H9 (cell line): ENCODE measurements at regions not wholly inside any gene's neighbourhood (a gene's known extent, or its start where the extent isn't known, plus 50 kb on each side); places are given as distances from the start of the nearest gene placed in this dataset.

Source experiments
- DNase-seq: peaks from one replicate; pipeline ENCODE4 v3.0.0-alpha.2; 2017
- H2AFZ ChIP-seq: one replicate; pipeline ENCODE4 v1.6.1; 2013; ENCODE audit warnings: mild to moderate bottlenecking, low read length, control low read depth, moderate library complexity
- H2AK5ac ChIP-seq: 2 replicates; pipeline ENCODE4 v1.6.1; 2013; ENCODE audit warnings: low read length, control low read depth, mixed read lengths; ENCODE audit not compliant: insufficient read length
- H2BK120ac ChIP-seq: one replicate; pipeline ENCODE4 v1.6.1; 2013; ENCODE audit warnings: low read depth, mild to moderate bottlenecking, low read length, control low read depth, inconsistent platforms; ENCODE audit not compliant: poor library complexity, severe bottlenecking
- H2BK12ac ChIP-seq: 2 replicates; pipeline ENCODE4 v1.6.1; 2013; ENCODE audit warnings: low read length, control low read depth, mixed read lengths, low read depth; ENCODE audit not compliant: insufficient read length
- H2BK15ac ChIP-seq: 2 replicates; pipeline ENCODE4 v1.6.1; 2013; ENCODE audit warnings: low read depth, low read length, control low read depth
- H2BK20ac ChIP-seq: one replicate; pipeline ENCODE4 v1.6.1; 2013; ENCODE audit warnings: low read depth, mild to moderate bottlenecking, low read length, control low read depth, inconsistent platforms; ENCODE audit not compliant: poor library complexity, severe bottlenecking
- H2BK5ac ChIP-seq: 2 replicates; pipeline ENCODE4 v1.6.1; 2013; ENCODE audit warnings: low read length, control low read depth, mixed read lengths; ENCODE audit not compliant: insufficient read length
- H3K14ac ChIP-seq: 2 replicates; pipeline ENCODE4 v1.6.1; 2013; ENCODE audit warnings: low read length, control low read depth; ENCODE audit not compliant: insufficient read depth
- H3K18ac ChIP-seq: 2 replicates; pipeline ENCODE4 v1.6.1; 2013; ENCODE audit warnings: low read depth, mild to moderate bottlenecking, mixed read lengths, low read length, control low read depth; ENCODE audit not compliant: insufficient read length
- H3K23ac ChIP-seq: 2 replicates; pipeline ENCODE4 v1.6.1; 2013; ENCODE audit warnings: low read length, control low read depth, mixed read lengths, low read depth; ENCODE audit not compliant: insufficient read length
- H3K23me2 ChIP-seq: 2 replicates; pipeline ENCODE4 v1.6.1; 2013; ENCODE audit warnings: low read depth, mild to moderate bottlenecking, mixed read lengths, low read length, control low read depth; ENCODE audit not compliant: insufficient read length, poor library complexity, severe bottlenecking
- H3K27ac ChIP-seq: 2 replicates; pipeline ENCODE4 v1.5.1; 2013; ENCODE audit warnings: low read length, control low read depth, mixed read lengths, low read depth; ENCODE audit not compliant: insufficient read length
- H3K27me3 ChIP-seq: 2 replicates; pipeline ENCODE4 v1.6.1; 2013; ENCODE audit warnings: low read length, control low read depth, inconsistent platforms; ENCODE audit not compliant: insufficient read depth
- H3K4ac ChIP-seq: 2 replicates; pipeline ENCODE4 v1.6.1; 2013; ENCODE audit warnings: low read depth, mild to moderate bottlenecking, control low read depth, inconsistent platforms, low read length, moderate library complexity
- H3K4me1 ChIP-seq: 2 replicates; pipeline ENCODE4 v1.6.1; 2013; ENCODE audit warnings: low read length, control low read depth, inconsistent platforms; ENCODE audit not compliant: insufficient read depth
- H3K4me2 ChIP-seq: 2 replicates; pipeline ENCODE4 v1.6.1; 2013; ENCODE audit warnings: low read length, control low read depth, mixed read lengths; ENCODE audit not compliant: insufficient read length, insufficient read depth
- H3K56ac ChIP-seq: 2 replicates; pipeline ENCODE4 v1.6.1; 2013; ENCODE audit warnings: low read depth, mild to moderate bottlenecking, mixed read lengths, low read length, control low read depth; ENCODE audit not compliant: insufficient read length
- H3K79me1 ChIP-seq: 2 replicates; pipeline ENCODE4 v1.6.1; 2013; ENCODE audit warnings: low read depth, mild to moderate bottlenecking, moderate library complexity, low read length, control low read depth, inconsistent platforms; ENCODE audit not compliant: insufficient read depth, poor library complexity, severe bottlenecking
- H3K79me2 ChIP-seq: 2 replicates; pipeline ENCODE4 v1.6.1; 2013; ENCODE audit warnings: low read length, control low read depth, inconsistent platforms; ENCODE audit not compliant: insufficient read depth
- H3K9ac ChIP-seq: 2 replicates; pipeline ENCODE4 v1.6.1; 2013; ENCODE audit warnings: low read length, control low read depth, mixed read lengths; ENCODE audit not compliant: insufficient read length; ENCODE audit errors: extremely low read depth
- H3K9me3 ChIP-seq: one replicate; pipeline ENCODE4 v1.6.1; 2013; ENCODE audit warnings: low read depth, low read length, inconsistent platforms; ENCODE audit not compliant: control insufficient read depth
- H3T11ph ChIP-seq: one replicate; pipeline ENCODE4 v1.6.1; 2013; ENCODE audit warnings: mild to moderate bottlenecking, low read length, control low read depth, inconsistent platforms
- H4K20me1 ChIP-seq: one replicate; pipeline ENCODE4 v1.6.1; 2013; ENCODE audit not compliant: control insufficient read depth, insufficient read length, insufficient read depth
- H4K5ac ChIP-seq: 2 replicates; pipeline ENCODE4 v1.6.1; 2013; ENCODE audit warnings: low read depth, mild to moderate bottlenecking, mixed read lengths, low read length, control low read depth; ENCODE audit not compliant: insufficient read length
- H4K8ac ChIP-seq: replicated peaks from 2 replicates; pipeline ENCODE4 v1.6.1; 2013; ENCODE audit warnings: low read length, control low read depth, mixed read lengths, low read depth; ENCODE audit not compliant: insufficient read length
- H4K91ac ChIP-seq: 2 replicates; pipeline ENCODE4 v1.6.1; 2013; ENCODE audit warnings: low read depth, mild to moderate bottlenecking, moderate library complexity, mixed read lengths, low read length, control low read depth; ENCODE audit not compliant: insufficient read length
- H3K27ac Mint-ChIP-seq, 3 experiments: 2 replicates in 2 of 3; 3 replicates in 1 of 3; pipeline ENCODE4 v1.8.0; 2020 to 2021; ENCODE audit warnings: mixed read lengths in 3 of 3, mild to moderate bottlenecking in 1 of 3, moderate library complexity in 1 of 3
- H3K27me3 Mint-ChIP-seq: 2 replicates; pipeline ENCODE4 v1.8.0; 2021; ENCODE audit warnings: low read depth, mild to moderate bottlenecking, moderate library complexity, mixed read lengths
- H3K36me3 Mint-ChIP-seq, 3 experiments: 2 replicates in 2 of 3; 3 replicates in 1 of 3; pipeline ENCODE4 v1.8.0; 2020 to 2021; ENCODE audit warnings: low read depth in 3 of 3, mixed read lengths in 3 of 3; ENCODE audit not compliant: insufficient read depth in 1 of 3
- H3K4me1 Mint-ChIP-seq, 2 experiments: 2 replicates each; pipeline ENCODE4 v1.8.0; 2020; ENCODE audit warnings: mixed read lengths in 2 of 2
- H3K4me3 Mint-ChIP-seq, 2 experiments: 2 replicates in 1 of 2; 3 replicates in 1 of 2; pipeline ENCODE4 v1.8.0; 2020 to 2021; ENCODE audit warnings: mild to moderate bottlenecking in 2 of 2, mixed read lengths in 2 of 2, moderate library complexity in 1 of 2
- H3K9me3 Mint-ChIP-seq, 2 experiments: 2 replicates in 1 of 2; 3 replicates in 1 of 2; pipeline ENCODE4 v1.8.0; 2020; ENCODE audit warnings: mild to moderate bottlenecking in 2 of 2, mixed read lengths in 2 of 2, moderate library complexity in 1 of 2
- CTCF ChIP-seq: fragments of 200-600 bp; sonication (generic); conservative IDR thresholded peaks from 3 replicates; pipeline ENCODE4 v1.8.0; 2021; ENCODE audit warnings: antibody characterized with exemption, mild to moderate bottlenecking
- WGBS: extraction: QIAGEN DNeasy Blood & Tissue Kit; methylation state at CpG from one replicate; pipeline ENCODE4 v1.1.7; 2013; ENCODE audit warnings: missing lambda C conversion rate, low lambda C conversion rate, mixed read lengths; ENCODE audit not compliant: insufficient read length; ENCODE audit errors: extremely low coverage; 5-methylcytosine and 5-hydroxymethylcytosine counted together

GRCh38 chr4:66091786-66092185 lies 421.5 kb upstream of the EPHA5 start:
- H3K23ac ChIP-seq: no peak overlapping the region
- H3K79me2 ChIP-seq: no peaks in the 10 kb centered on the region
- H3K9me3 ChIP-seq: no peaks in the 10 kb centered on the region
- no peak overlapping the region for H3K56ac ChIP-seq
- peaks cover 0 to 14% of the 10 kb centered on the region in 2 experiments; a peak in 2 of 5 replicates for H3K9me3 Mint-ChIP-seq
- no peaks in the 10 kb centered on the region for H3K79me1 ChIP-seq
- no peak overlapping the region for H2BK15ac ChIP-seq
- no peaks in the 10 kb centered on the region for H3K27me3 Mint-ChIP-seq
- no peak overlapping the region for H3K18ac ChIP-seq
- no peaks in the 10 kb centered on the region for H4K20me1 ChIP-seq
- peaks cover 0 to 1% (median 0%) of the 10 kb centered on the region in 3 experiments; a peak in 1 of 7 replicates for H3K36me3 Mint-ChIP-seq
- no peak overlapping the region for H3K14ac ChIP-seq
- H3K23me2 ChIP-seq: no peaks in the 10 kb centered on the region
- H3K9ac ChIP-seq: no peak overlapping the region
- H3K4me1 Mint-ChIP-seq: no peaks in the 10 kb centered on the region
- TF ChIP-seq CTCF: no peak
- H3K4ac ChIP-seq: no peak overlapping the region
- H3K4me2 ChIP-seq: no peak overlapping the region
- H3K27me3 ChIP-seq: no peaks in the 10 kb centered on the region
- H2AFZ ChIP-seq: no peak overlapping the region
- H4K91ac ChIP-seq: no peak overlapping the region
- no peaks in the 10 kb centered on the region for H3K4me1 ChIP-seq
- H2BK120ac ChIP-seq: no peak overlapping the region
- no peak overlapping the region for H4K5ac ChIP-seq
- no CpG with 5 or more reads among the region's 1 CpG for WGBS
- no peak overlapping the region for H2AK5ac ChIP-seq
- H2BK20ac ChIP-seq: no peak overlapping the region
- H2BK5ac ChIP-seq: no peak overlapping the region
- H3T11ph ChIP-seq: no peak overlapping the region
- no peak overlapping the region for H3K27ac ChIP-seq
- H3K4me3 Mint-ChIP-seq: no peak overlapping the region
- no peak overlapping the region for H3K27ac Mint-ChIP-seq
- H4K8ac ChIP-seq: no peak overlapping the region
- H2BK12ac ChIP-seq: no peak overlapping the region
- DNase-seq: no peak
